Keratinocyte (primary cell): ENCODE measurements at regions not wholly inside any gene's neighbourhood (a gene's known extent, or its start where the extent isn't known, plus 50 kb on each side); places are given as distances from the start of the nearest gene placed in this dataset.

Experiments
- DNase-seq: peaks from one replicate; pipeline ENCODE4 v3.0.0-alpha.2; 2011; ENCODE audit warnings: low read depth, missing footprints, low spot score
- FAIRE-seq: peaks from 2 replicates; lab custom pipeline; 2011; peaks lifted over from hg19 to GRCh38; lab: Jason Lieb, UNC
- H2AFZ ChIP-seq: 2 replicates; pipeline ENCODE4 v1.6.0; 2012; ENCODE audit warnings: low read length, control low read depth, inconsistent platforms; ENCODE audit not compliant: control insufficient read depth
- H3K27ac ChIP-seq: 2 replicates; pipeline ENCODE4 v1.5.1; 2011; ENCODE audit warnings: low read length; ENCODE audit not compliant: control insufficient read depth, insufficient read depth
- H3K27me3 ChIP-seq: 3 replicates; pipeline ENCODE4 v1.6.0; 2011; ENCODE audit warnings: low read length; ENCODE audit not compliant: control insufficient read depth, insufficient read depth; ENCODE audit errors: extremely low read depth
- H3K36me3 ChIP-seq, 2 experiments: 2 replicates in 1 of 2; 3 replicates in 1 of 2; pipeline ENCODE4 v1.5.1; 2011; ENCODE audit warnings: low read length in 2 of 2, mild to moderate bottlenecking in 1 of 2; ENCODE audit not compliant: control insufficient read depth in 2 of 2, insufficient read depth in 2 of 2; ENCODE audit errors: extremely low read depth in 1 of 2
- H3K4me1 ChIP-seq: 3 replicates; pipeline ENCODE4 v1.5.1; 2011; ENCODE audit warnings: low read length; ENCODE audit not compliant: control insufficient read depth, insufficient read depth; ENCODE audit errors: extremely low read depth
- H3K4me2 ChIP-seq: 3 replicates; pipeline ENCODE4 v1.6.0; 2011; ENCODE audit warnings: low read depth, low read length; ENCODE audit not compliant: control insufficient read depth, insufficient read depth; ENCODE audit errors: extremely low read depth
- H3K4me3 ChIP-seq, 3 experiments: fragments of 200-600 bp in 1 of 3; sonication (generic) in 1 of 3; 2 replicates in 2 of 3; 3 replicates in 1 of 3; pipeline ENCODE4 v1.5.1; 2011 to 2016; ENCODE audit warnings: low read length in 3 of 3, mild to moderate bottlenecking in 3 of 3, control low read depth in 2 of 3, inconsistent platforms in 1 of 3, low read depth in 1 of 3, mixed read lengths in 1 of 3, mixed run types in 1 of 3, moderate library complexity in 1 of 3; ENCODE audit not compliant: control insufficient read depth in 2 of 3, insufficient read depth in 2 of 3; ENCODE audit errors: extremely low read depth in 1 of 3
- H3K79me2 ChIP-seq: 2 replicates; pipeline ENCODE4 v1.6.0; 2012; ENCODE audit warnings: low read length; ENCODE audit not compliant: control insufficient read depth, insufficient read depth
- H3K9ac ChIP-seq: 3 replicates; pipeline ENCODE4 v1.6.0; 2011; ENCODE audit warnings: low read length; ENCODE audit not compliant: control insufficient read depth, insufficient read depth; ENCODE audit errors: extremely low read depth
- H3K9me1 ChIP-seq: 3 replicates; pipeline ENCODE4 v1.6.0; 2011; ENCODE audit warnings: low read length; ENCODE audit not compliant: control insufficient read depth, insufficient read depth; ENCODE audit errors: extremely low read depth
- H3K9me3 ChIP-seq: 2 replicates; pipeline ENCODE4 v1.5.1; 2012; ENCODE audit warnings: low read depth, low read length; ENCODE audit not compliant: control insufficient read depth
- H4K20me1 ChIP-seq: 3 replicates; pipeline ENCODE4 v1.6.0; 2011; ENCODE audit warnings: low read length; ENCODE audit not compliant: control insufficient read depth, insufficient read depth; ENCODE audit errors: extremely low read depth
- EZH2 ChIP-seq: IDR thresholded peaks from one replicate; pipeline ENCODE4 v1.6.1; 2012; ENCODE audit warnings: inconsistent platforms, mild to moderate bottlenecking, low read length, moderate library complexity
- dilution Hi-C: fragments of 300-500 bp; cut with MboI; formaldehyde crosslinking; loops from one replicate; pipeline ENCODE4 v1.7.0; 2020; ENCODE audit warnings: low sequenced_read_pairs; ENCODE audit not compliant: extremely low pct_ligation_motif_present
- TF ChIP-seq, protein P1 (sequence below), 3 experiments: IDR thresholded peaks in 1 of 3; conservative IDR thresholded peaks in 1 of 3; optimal IDR thresholded peaks in 1 of 3; 2 replicates in 2 of 3; 3 replicates in 1 of 3; pipeline versions ENCODE3 to v1.5.1; 2011; ENCODE audit warnings: low read length in 3 of 3, mild to moderate bottlenecking in 3 of 3, moderate library complexity in 2 of 3, control low read depth in 1 of 3, inconsistent platforms in 1 of 3; ENCODE audit not compliant: insufficient read depth in 2 of 3; ENCODE audit errors: extremely low read depth in 1 of 3

- Histone ChIP-seq H3K36me3 (no peaks in the 10 kb centered on the region), H3K27ac (no peak overlapping the region), H3K4me1 (no peaks in the 10 kb centered on the region), H3K9me3 (no peaks in the 10 kb centered on the region), H2AFZ (no peak overlapping the region), H3K9me1 (no peaks in the 10 kb centered on the region), H4K20me1 (no peaks in the 10 kb centered on the region), H3K4me2 (no peak overlapping the region), H3K9ac (no peak overlapping the region), H3K27me3 (no peaks in the 10 kb centered on the region), H3K79me2 (no peaks in the 10 kb centered on the region), H3K4me3 (no peak overlapping the region)
- DNase-seq, result no peak
- no peak for TF ChIP-seq EZH2
- TF ChIP-seq, protein P1, sequence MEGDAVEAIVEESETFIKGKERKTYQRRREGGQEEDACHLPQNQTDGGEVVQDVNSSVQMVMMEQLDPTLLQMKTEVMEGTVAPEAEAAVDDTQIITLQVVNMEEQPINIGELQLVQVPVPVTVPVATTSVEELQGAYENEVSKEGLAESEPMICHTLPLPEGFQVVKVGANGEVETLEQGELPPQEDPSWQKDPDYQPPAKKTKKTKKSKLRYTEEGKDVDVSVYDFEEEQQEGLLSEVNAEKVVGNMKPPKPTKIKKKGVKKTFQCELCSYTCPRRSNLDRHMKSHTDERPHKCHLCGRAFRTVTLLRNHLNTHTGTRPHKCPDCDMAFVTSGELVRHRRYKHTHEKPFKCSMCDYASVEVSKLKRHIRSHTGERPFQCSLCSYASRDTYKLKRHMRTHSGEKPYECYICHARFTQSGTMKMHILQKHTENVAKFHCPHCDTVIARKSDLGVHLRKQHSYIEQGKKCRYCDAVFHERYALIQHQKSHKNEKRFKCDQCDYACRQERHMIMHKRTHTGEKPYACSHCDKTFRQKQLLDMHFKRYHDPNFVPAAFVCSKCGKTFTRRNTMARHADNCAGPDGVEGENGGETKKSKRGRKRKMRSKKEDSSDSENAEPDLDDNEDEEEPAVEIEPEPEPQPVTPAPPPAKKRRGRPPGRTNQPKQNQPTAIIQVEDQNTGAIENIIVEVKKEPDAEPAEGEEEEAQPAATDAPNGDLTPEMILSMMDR (optimal IDR thresholded peaks at IDR 0.05 in 1 of 3, IDR thresholded peaks at IDR 0.05 in 1 of 3, conservative IDR thresholded peaks at IDR 0.05 in 1 of 3; ENCODE audit: extremely low read depth in 1 of 3, insufficient read depth in 2 of 3, low read length in 3 of 3), result no peak
- no peak for FAIRE-seq
- dilution Hi-C loops, result no loop called here
These were observed 1734.7 kb downstream of the SLITRK1 start for GRCh38 chr13:82147526-82147925.

DNA sequence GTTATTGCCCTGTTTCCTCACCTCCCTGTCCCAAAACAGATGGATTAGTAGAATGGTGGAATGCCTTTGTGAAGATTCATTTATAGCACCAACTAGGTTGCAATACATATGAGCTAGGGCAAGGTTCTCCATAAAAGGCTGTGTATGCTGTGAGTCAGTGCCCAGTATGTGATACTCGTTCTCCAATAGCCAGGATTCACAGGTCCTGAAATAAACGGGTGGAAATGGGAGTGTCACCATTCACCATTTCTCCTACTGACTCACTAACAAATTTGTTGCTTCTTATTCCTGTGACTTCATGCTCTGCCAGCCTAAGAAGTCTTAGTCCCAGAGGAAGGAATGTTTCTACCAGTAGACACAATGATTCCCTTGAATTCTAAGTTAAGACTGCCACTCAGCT lies 1745.4 kb downstream of the SLITRK1 start:
- Histone ChIP-seq H3K4me2 (no peak overlapping the region), H3K9me1 (no peaks in the 10 kb centered on the region), H3K4me1 (no peaks in the 10 kb centered on the region), H3K4me3 (no peak overlapping the region), H3K9ac (no peak overlapping the region), H3K9me3 (no peaks in the 10 kb centered on the region), H4K20me1 (no peaks in the 10 kb centered on the region), H3K27ac (no peak overlapping the region), H2AFZ (no peak overlapping the region), H3K36me3 (no peaks in the 10 kb centered on the region), H3K79me2 (no peaks in the 10 kb centered on the region), H3K27me3 (no peaks in the 10 kb centered on the region)
- TF ChIP-seq EZH2, result no peak
- TF ChIP-seq, protein P1 (optimal IDR thresholded peaks at IDR 0.05 in 1 of 3, IDR thresholded peaks at IDR 0.05 in 1 of 3, conservative IDR thresholded peaks at IDR 0.05 in 1 of 3; ENCODE audit: extremely low read depth in 1 of 3, insufficient read depth in 2 of 3, low read length in 3 of 3), result no peak
- dilution Hi-C loops, result no loop called here
- DNase-seq, result no peak
- no peak for FAIRE-seq
